ENCODE measurements at regions not wholly inside any gene's neighbourhood (a gene's known extent, or its start where the extent isn't known, plus 50 kb on each side); places are given as distances from the start of the nearest gene placed in this dataset.

DNA sequence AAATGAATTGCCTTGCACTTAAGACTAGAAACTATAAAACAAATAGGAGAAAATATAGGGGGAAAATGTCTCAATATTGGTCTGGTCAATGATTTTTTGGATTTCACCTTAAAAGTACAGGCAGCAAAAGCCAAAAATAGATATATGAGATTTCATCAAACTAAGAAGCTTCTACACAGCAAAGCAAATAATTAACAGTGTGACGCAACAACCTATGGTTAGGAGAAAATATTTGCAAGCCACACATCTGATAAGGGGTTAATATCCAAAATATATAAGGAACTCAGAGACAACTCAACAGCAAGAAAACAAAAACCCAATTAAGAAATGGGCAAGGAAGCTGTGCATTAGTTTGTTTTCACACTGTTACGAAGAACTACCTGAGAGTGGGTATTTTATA lies 89.1 kb downstream of the MAIP1 start:
- no TSS peak for BruUV-seq (replicated peaks)
- Histone ChIP-seq H3K79me2 (ENCODE audit: insufficient read depth, low read depth, low read length) (no peaks in the 10 kb centered on the region), H3K4me1 (ENCODE audit: insufficient read depth, low read length, poor library complexity, severe bottlenecking) (no peaks in the 10 kb centered on the region), H3K27ac (ENCODE audit: low read depth, low read length, poor library complexity, severe bottlenecking) (no peak overlapping the region), H3K36me3 (ENCODE audit: insufficient read depth, low read length) (no peaks in the 10 kb centered on the region), H2AFZ (ENCODE audit: low read length) (no peak overlapping the region), H3K9me2 (ENCODE audit: insufficient read depth, low read length) (no peaks in the 10 kb centered on the region), H3K9me3 (ENCODE audit: low read length) (peaks cover 5% of the 10 kb centered on the region; the same call in 1 of the 2 replicates), H3K4me3 (ENCODE audit: low read depth, low read length, poor library complexity, severe bottlenecking) (no peak overlapping the region), H4K20me1 (ENCODE audit: insufficient read depth, low read length) (no peaks in the 10 kb centered on the region), H3K4me2 (ENCODE audit: low read length) (no peak overlapping the region)
- CTCF ChIA-PET (ENCODE audit: unreplicated experiment): no interaction called here
- intact Hi-C loops (cut with micrococcal nuclease; ENCODE audit: unreplicated experiment): no loop called here
- TF ChIP-seq, protein P1, sequence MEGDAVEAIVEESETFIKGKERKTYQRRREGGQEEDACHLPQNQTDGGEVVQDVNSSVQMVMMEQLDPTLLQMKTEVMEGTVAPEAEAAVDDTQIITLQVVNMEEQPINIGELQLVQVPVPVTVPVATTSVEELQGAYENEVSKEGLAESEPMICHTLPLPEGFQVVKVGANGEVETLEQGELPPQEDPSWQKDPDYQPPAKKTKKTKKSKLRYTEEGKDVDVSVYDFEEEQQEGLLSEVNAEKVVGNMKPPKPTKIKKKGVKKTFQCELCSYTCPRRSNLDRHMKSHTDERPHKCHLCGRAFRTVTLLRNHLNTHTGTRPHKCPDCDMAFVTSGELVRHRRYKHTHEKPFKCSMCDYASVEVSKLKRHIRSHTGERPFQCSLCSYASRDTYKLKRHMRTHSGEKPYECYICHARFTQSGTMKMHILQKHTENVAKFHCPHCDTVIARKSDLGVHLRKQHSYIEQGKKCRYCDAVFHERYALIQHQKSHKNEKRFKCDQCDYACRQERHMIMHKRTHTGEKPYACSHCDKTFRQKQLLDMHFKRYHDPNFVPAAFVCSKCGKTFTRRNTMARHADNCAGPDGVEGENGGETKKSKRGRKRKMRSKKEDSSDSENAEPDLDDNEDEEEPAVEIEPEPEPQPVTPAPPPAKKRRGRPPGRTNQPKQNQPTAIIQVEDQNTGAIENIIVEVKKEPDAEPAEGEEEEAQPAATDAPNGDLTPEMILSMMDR (conservative IDR thresholded peaks at IDR 0.05; ENCODE audit: low read length): no peak
- TF ChIP-seq EZH2phosphoT487 (IDR thresholded peaks at IDR 0.05; ENCODE audit: borderline replicate concordance, low read depth, low read length): no peak
- DNase-seq (ENCODE audit: low spot score): no peak
- POLR2A ChIA-PET: no interaction called here

DNA sequence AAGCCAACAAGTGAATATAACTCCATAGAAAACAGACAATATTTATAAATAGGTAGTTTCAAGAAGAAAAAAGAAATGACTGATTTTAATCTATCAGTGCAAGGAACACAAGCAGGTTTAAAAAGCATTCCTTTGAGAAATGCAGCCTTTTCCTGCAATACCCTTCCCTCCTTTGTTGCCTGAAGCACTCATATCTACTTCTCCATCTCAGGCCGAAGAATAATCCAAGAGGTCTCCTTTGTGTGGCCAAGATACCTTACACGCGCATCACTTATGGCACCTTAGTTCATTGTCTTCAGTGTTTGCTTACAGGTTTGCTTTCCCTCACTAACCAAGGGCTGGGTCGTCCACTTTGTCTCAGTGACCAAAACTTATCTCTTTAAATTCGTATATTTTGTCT lies 93.0 kb downstream of the MAIP1 start:
- ChIA-PET CTCF (ENCODE audit: unreplicated experiment) (no interaction called here), POLR2A (no interaction called here)
- H3K36me3 ChIP-seq (ENCODE audit: insufficient read depth, low read length): no peaks in the 10 kb centered on the region
- no peak overlapping the region for H2AFZ ChIP-seq (ENCODE audit: low read length)
- no peak for DNase-seq (ENCODE audit: low spot score)
- H3K9me3 ChIP-seq (ENCODE audit: low read length): peaks cover 3% of the 10 kb centered on the region; the same call in 1 of the 2 replicates
- no peak overlapping the region for H3K27ac ChIP-seq (ENCODE audit: low read depth, low read length, poor library complexity, severe bottlenecking)
- BruUV-seq (replicated peaks): no TSS peak
- H4K20me1 ChIP-seq (ENCODE audit: insufficient read depth, low read length): no peaks in the 10 kb centered on the region
- H3K9me2 ChIP-seq (ENCODE audit: insufficient read depth, low read length): no peaks in the 10 kb centered on the region
- H3K4me3 ChIP-seq (ENCODE audit: low read depth, low read length, poor library complexity, severe bottlenecking): no peak overlapping the region
- intact Hi-C loops (cut with micrococcal nuclease; ENCODE audit: unreplicated experiment): no loop called here
- H3K4me1 ChIP-seq (ENCODE audit: insufficient read depth, low read length, poor library complexity, severe bottlenecking): no peaks in the 10 kb centered on the region
- H3K79me2 ChIP-seq (ENCODE audit: insufficient read depth, low read depth, low read length): no peaks in the 10 kb centered on the region
- no peak for TF ChIP-seq EZH2phosphoT487 (IDR thresholded peaks at IDR 0.05; ENCODE audit: borderline replicate concordance, low read depth, low read length)
- TF ChIP-seq, protein P1 (conservative IDR thresholded peaks at IDR 0.05; ENCODE audit: low read length): no peak
- no peak overlapping the region for H3K4me2 ChIP-seq (ENCODE audit: low read length)

- Histone ChIP-seq H3K4me1 (ENCODE audit: insufficient read depth, low read length, poor library complexity, severe bottlenecking) (no peaks in the 10 kb centered on the region), H4K20me1 (ENCODE audit: insufficient read depth, low read length) (no peaks in the 10 kb centered on the region), H3K36me3 (ENCODE audit: insufficient read depth, low read length) (no peaks in the 10 kb centered on the region), H3K9me3 (ENCODE audit: low read length) (no peaks in the 10 kb centered on the region), H3K79me2 (ENCODE audit: insufficient read depth, low read depth, low read length) (no peaks in the 10 kb centered on the region), H2AFZ (ENCODE audit: low read length) (no peak overlapping the region), H3K4me2 (ENCODE audit: low read length) (no peak overlapping the region), H3K9me2 (ENCODE audit: insufficient read depth, low read length) (no peaks in the 10 kb centered on the region), H3K27ac (ENCODE audit: low read depth, low read length, poor library complexity, severe bottlenecking) (no peak overlapping the region), H3K4me3 (ENCODE audit: low read depth, low read length, poor library complexity, severe bottlenecking) (no peak overlapping the region)
- no peak for DNase-seq (ENCODE audit: low spot score)
- POLR2A ChIA-PET: no interaction called here
- intact Hi-C loops (cut with micrococcal nuclease; ENCODE audit: unreplicated experiment): no loop called here
- TF ChIP-seq EZH2phosphoT487 (IDR thresholded peaks at IDR 0.05; ENCODE audit: borderline replicate concordance, low read depth, low read length): no peak
- TF ChIP-seq, protein P1 (conservative IDR thresholded peaks at IDR 0.05; ENCODE audit: low read length): no peak
- no TSS peak for BruUV-seq (replicated peaks)
- CTCF ChIA-PET (ENCODE audit: unreplicated experiment): no interaction called here
These were observed 93.7 kb downstream of the MAIP1 start for GRCh38 chr2:200049086-200049485.

All from OCI-LY7 (cell line).